ENCODE measurements at regions not wholly inside any gene's neighbourhood (a gene's known extent, or its start where the extent isn't known, plus 50 kb on each side); places are given as distances from the start of the nearest gene placed in this dataset.

DNA sequence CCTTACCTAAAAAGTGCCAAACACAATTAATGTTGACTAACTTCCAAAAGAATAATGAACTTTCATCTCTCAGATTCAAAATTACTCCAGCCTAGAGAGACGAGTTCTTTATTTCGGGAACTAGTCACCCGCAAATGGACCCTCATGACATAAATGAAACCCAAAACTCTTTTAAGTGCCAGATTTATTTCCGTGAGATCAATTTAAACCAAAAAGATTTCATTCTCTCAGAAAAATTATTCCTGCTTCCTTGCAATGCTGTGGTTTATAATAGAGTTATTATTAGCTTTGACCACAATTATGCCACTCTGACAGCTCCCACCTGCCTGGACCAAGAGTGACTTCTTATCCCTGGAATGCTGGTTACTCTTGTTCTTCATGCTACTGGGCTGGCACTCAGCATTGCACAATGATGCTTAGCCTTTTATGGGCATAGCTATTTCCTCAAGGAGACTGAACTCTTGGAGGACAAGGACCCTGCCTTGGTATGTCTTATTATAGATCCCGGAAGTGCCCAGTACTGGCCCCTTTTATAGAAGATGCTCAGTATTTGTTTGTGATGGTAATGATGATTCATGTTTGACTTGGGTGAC, 183.5 kb downstream of the SNX18 start:
- TF ChIP-seq REST (IDR thresholded peaks at IDR 0.05; ENCODE audit: low read depth) (no peak), MAX (IDR thresholded peaks at IDR 0.05) (peak; percentile 41; the same call in 1 of the 2 replicates), EP300 (IDR thresholded peaks at IDR 0.05; ENCODE audit: borderline replicate concordance) (peak; percentile 91), CEBPB (IDR thresholded peaks at IDR 0.05) (peak; percentile 100), YY1 (IDR thresholded peaks at IDR 0.05; ENCODE audit: low read depth) (no peak), NFIC (IDR thresholded peaks at IDR 0.05) (peak; percentile 74), TAF1 (IDR thresholded peaks at IDR 0.05; ENCODE audit: low read depth) (no peak), FOXM1 (IDR thresholded peaks at IDR 0.05; ENCODE audit: borderline replicate concordance, low read depth) (peak; percentile 80), TEAD4 (IDR thresholded peaks at IDR 0.05) (peak; percentile 99), CREB1 (IDR thresholded peaks at IDR 0.05; ENCODE audit: low read depth) (no peak), USF1 (IDR thresholded peaks at IDR 0.05) (no peak), ZBTB7A (IDR thresholded peaks at IDR 0.05; ENCODE audit: low read depth) (no peak), EGR1 (IDR thresholded peaks at IDR 0.05) (no peak), RAD21 (IDR thresholded peaks at IDR 0.05; ENCODE audit: low read depth) (no peak; the same call in 1 of the 2 replicates)
